ENCODE measurements at regions not wholly inside any gene's neighbourhood (a gene's known extent, or its start where the extent isn't known, plus 50 kb on each side); places are given as distances from the start of the nearest gene placed in this dataset.

DNA sequence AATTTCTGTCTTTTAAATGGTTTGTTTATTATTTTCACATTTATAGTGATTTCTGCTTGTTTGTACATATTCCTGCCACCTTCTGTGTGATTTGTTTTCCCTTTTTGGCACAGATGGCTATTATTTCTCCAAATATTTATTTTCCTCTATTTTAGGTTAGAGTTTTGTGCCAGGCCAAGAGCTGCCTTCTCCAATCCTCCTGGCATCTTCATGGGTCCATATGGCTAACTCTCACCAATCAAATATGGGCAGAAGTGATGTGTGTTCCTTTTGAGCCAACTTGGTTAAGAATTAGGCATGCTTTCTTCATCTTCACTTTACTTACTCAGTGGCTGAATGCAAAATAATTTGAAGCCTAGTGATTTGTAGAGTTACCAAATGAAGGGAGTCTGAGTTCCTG, 697.1 kb upstream of the CELF4 start:
- no peak for TF ChIP-seq EZH2 (IDR thresholded peaks at IDR 0.05)
- TF ChIP-seq, protein P1, sequence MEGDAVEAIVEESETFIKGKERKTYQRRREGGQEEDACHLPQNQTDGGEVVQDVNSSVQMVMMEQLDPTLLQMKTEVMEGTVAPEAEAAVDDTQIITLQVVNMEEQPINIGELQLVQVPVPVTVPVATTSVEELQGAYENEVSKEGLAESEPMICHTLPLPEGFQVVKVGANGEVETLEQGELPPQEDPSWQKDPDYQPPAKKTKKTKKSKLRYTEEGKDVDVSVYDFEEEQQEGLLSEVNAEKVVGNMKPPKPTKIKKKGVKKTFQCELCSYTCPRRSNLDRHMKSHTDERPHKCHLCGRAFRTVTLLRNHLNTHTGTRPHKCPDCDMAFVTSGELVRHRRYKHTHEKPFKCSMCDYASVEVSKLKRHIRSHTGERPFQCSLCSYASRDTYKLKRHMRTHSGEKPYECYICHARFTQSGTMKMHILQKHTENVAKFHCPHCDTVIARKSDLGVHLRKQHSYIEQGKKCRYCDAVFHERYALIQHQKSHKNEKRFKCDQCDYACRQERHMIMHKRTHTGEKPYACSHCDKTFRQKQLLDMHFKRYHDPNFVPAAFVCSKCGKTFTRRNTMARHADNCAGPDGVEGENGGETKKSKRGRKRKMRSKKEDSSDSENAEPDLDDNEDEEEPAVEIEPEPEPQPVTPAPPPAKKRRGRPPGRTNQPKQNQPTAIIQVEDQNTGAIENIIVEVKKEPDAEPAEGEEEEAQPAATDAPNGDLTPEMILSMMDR (IDR thresholded peaks at IDR 0.05) = no peak
- no peak for TF ChIP-seq EZH2phosphoT487 (IDR thresholded peaks at IDR 0.05)
